Activated CD8-positive, alpha-beta T cell treated with anti-CD3 and anti-CD28 coated beads, Interleukin-2, amount 10 ng/mL, durations not matched to agents 7 days and 5 days (primary cell): ENCODE measurements at regions not wholly inside any gene's neighbourhood (a gene's known extent, or its start where the extent isn't known, plus 50 kb on each side); places are given as distances from the start of the nearest gene placed in this dataset.
"Not testable (repeated sequence)": the region's sequence is repeated elsewhere in the genome, so short reads cannot be mapped to it uniquely, and the experiment has no call there.

ENCODE experiments used
- ATAC-seq: fragments of 150-1000 bp; cut with Tn5 transposase; one replicate; pipeline ENCODE4 v1.10.0; 2021; ENCODE audit warnings: moderate library complexity
- CTCF ChIA-PET: fragments of 350-600 bp; sonication (Branson Sonifier 250); formaldehyde crosslinking; loops from one replicate; lab custom pipeline; 2021; ENCODE audit warnings: antibody characterized with exemption; lab: Charles Lee
- POLR2A ChIA-PET: fragments of 350-600 bp; sonication (Branson Sonifier 250); formaldehyde crosslinking; loops from one replicate; lab custom pipeline; 2021; ENCODE audit warnings: antibody characterized with exemption; lab: Charles Lee
- DNase-seq: peaks from one replicate; pipeline ENCODE4 v3.0.0-alpha.2; 2020
- H3K27ac Mint-ChIP-seq: one replicate; pipeline ENCODE4 v1.8.0; 2021; ENCODE audit warnings: mild to moderate bottlenecking, mixed read lengths
- H3K27me3 Mint-ChIP-seq: one replicate; pipeline ENCODE4 v1.8.0; 2021; ENCODE audit warnings: low read depth, mixed read lengths
- H3K36me3 Mint-ChIP-seq: one replicate; pipeline ENCODE4 v1.8.0; 2021; ENCODE audit warnings: low read depth, mixed read lengths
- H3K4me1 Mint-ChIP-seq: one replicate; pipeline ENCODE4 v1.8.0; 2021; ENCODE audit warnings: low read depth, mixed read lengths
- H3K4me3 Mint-ChIP-seq: one replicate; pipeline ENCODE4 v1.8.0; 2021; ENCODE audit warnings: mild to moderate bottlenecking, mixed read lengths
- H3K9me3 Mint-ChIP-seq: one replicate; pipeline ENCODE4 v1.8.0; 2022; ENCODE audit warnings: mixed read lengths; ENCODE audit not compliant: insufficient read depth

- DNase-seq, H3K27ac Mint-ChIP-seq, H3K9me3 Mint-ChIP-seq, H3K4me3 Mint-ChIP-seq, ATAC-seq, POLR2A ChIA-PET, CTCF ChIA-PET, H3K4me1 Mint-ChIP-seq, H3K27me3 Mint-ChIP-seq: not testable (repeated sequence)
- peaks cover 47% of the 10 kb centered on the region for H3K36me3 Mint-ChIP-seq
Observed at GRCh38 chr3:195969341-195969740, 61.0 kb upstream of the TNK2 start.

GRCh38 chr3:195968104-195968503 lies 59.8 kb upstream of the TNK2 start:
- ATAC-seq, DNase-seq, H3K27me3 Mint-ChIP-seq, H3K4me3 Mint-ChIP-seq, H3K9me3 Mint-ChIP-seq, CTCF ChIA-PET, H3K4me1 Mint-ChIP-seq, H3K27ac Mint-ChIP-seq, POLR2A ChIA-PET: not testable (repeated sequence)
- H3K36me3 Mint-ChIP-seq: peaks cover 43% of the 10 kb centered on the region

GRCh38 chr3:195967387-195967720 lies 59.0 kb upstream of the TNK2 start:
- ATAC-seq, POLR2A ChIA-PET, H3K27me3 Mint-ChIP-seq, H3K4me3 Mint-ChIP-seq, H3K4me1 Mint-ChIP-seq, H3K27ac Mint-ChIP-seq, CTCF ChIA-PET, H3K9me3 Mint-ChIP-seq, DNase-seq: not testable (repeated sequence)
- H3K36me3 Mint-ChIP-seq: peaks cover 50% of the 10 kb centered on the region

GRCh38 chr3:195966563-195967386 lies 58.4 kb upstream of the TNK2 start:
- H3K4me1 Mint-ChIP-seq, H3K27me3 Mint-ChIP-seq, H3K27ac Mint-ChIP-seq, CTCF ChIA-PET, DNase-seq, H3K9me3 Mint-ChIP-seq, ATAC-seq, POLR2A ChIA-PET, H3K4me3 Mint-ChIP-seq: not testable (repeated sequence)
- peaks cover 55% of the 10 kb centered on the region for H3K36me3 Mint-ChIP-seq

GRCh38 chr3:195965217-195965616 lies 56.9 kb upstream of the TNK2 start:
- H3K27ac Mint-ChIP-seq, CTCF ChIA-PET, H3K27me3 Mint-ChIP-seq, H3K4me1 Mint-ChIP-seq, H3K9me3 Mint-ChIP-seq, H3K4me3 Mint-ChIP-seq, POLR2A ChIA-PET, DNase-seq, ATAC-seq: not testable (repeated sequence)
- H3K36me3 Mint-ChIP-seq: peaks cover 57% of the 10 kb centered on the region

- H3K4me1 Mint-ChIP-seq, POLR2A ChIA-PET, H3K27me3 Mint-ChIP-seq, H3K4me3 Mint-ChIP-seq, DNase-seq, CTCF ChIA-PET, H3K9me3 Mint-ChIP-seq, ATAC-seq: not testable (repeated sequence)
- H3K27ac Mint-ChIP-seq: peak overlapping the region; percentile 20
- H3K36me3 Mint-ChIP-seq: peaks cover 55% of the 10 kb centered on the region
Observed at GRCh38 chr3:195964318-195965107, 56.2 kb upstream of the TNK2 start.

GRCh38 chr3:195962222-195962621 lies 53.9 kb upstream of the TNK2 start:
- POLR2A ChIA-PET, DNase-seq, H3K27me3 Mint-ChIP-seq, CTCF ChIA-PET, H3K4me3 Mint-ChIP-seq, ATAC-seq, H3K9me3 Mint-ChIP-seq, H3K27ac Mint-ChIP-seq: not testable (repeated sequence)
- Mint-ChIP-seq H3K36me3 (peaks cover 61% of the 10 kb centered on the region), H3K4me1 (peaks cover 17% of the 10 kb centered on the region)

- CTCF ChIA-PET: interaction anchor here (0.8 kb wide), 1 partner anchor 102 kb away, joined by 3 read pairs; no protein-coding TSS in a partner anchor
- Mint-ChIP-seq H3K4me1 (peaks cover 21% of the 10 kb centered on the region), H3K27ac (peak overlapping the region; percentile 15), H3K36me3 (peaks cover 64% of the 10 kb centered on the region)
- ATAC-seq: peak; percentile 14
- DNase-seq, POLR2A ChIA-PET, H3K27me3 Mint-ChIP-seq, H3K9me3 Mint-ChIP-seq, H3K4me3 Mint-ChIP-seq: not testable (repeated sequence)
Observed at GRCh38 chr3:195960971-195961775, 52.8 kb upstream of the TNK2 start.

- peaks cover 30% of the 10 kb centered on the region for H3K4me1 Mint-ChIP-seq
- H3K9me3 Mint-ChIP-seq: not testable (repeated sequence)
Observed at GRCh38 chr3:195960164-195960563, 51.8 kb upstream of the TNK2 start.

GRCh38 chr3:195959367-195960157 lies 51.2 kb upstream of the TNK2 start:
- H3K27ac Mint-ChIP-seq, POLR2A ChIA-PET, ATAC-seq, H3K4me3 Mint-ChIP-seq, DNase-seq, H3K27me3 Mint-ChIP-seq, H3K9me3 Mint-ChIP-seq, CTCF ChIA-PET: not testable (repeated sequence)
- Mint-ChIP-seq H3K36me3 (peaks cover 59% of the 10 kb centered on the region), H3K4me1 (peaks cover 31% of the 10 kb centered on the region)

More at GRCh38 chr3:195960164-195960563, 51.8 kb upstream of the TNK2 start:
- H3K27me3 Mint-ChIP-seq, H3K4me3 Mint-ChIP-seq, ATAC-seq, POLR2A ChIA-PET, CTCF ChIA-PET, DNase-seq, H3K27ac Mint-ChIP-seq: not testable (repeated sequence)
- peaks cover 64% of the 10 kb centered on the region for H3K36me3 Mint-ChIP-seq

GRCh38 chr3:195958736-195959135 lies 50.4 kb upstream of the TNK2 start:
- DNase-seq, CTCF ChIA-PET, H3K27ac Mint-ChIP-seq, POLR2A ChIA-PET, H3K4me3 Mint-ChIP-seq, ATAC-seq, H3K27me3 Mint-ChIP-seq, H3K9me3 Mint-ChIP-seq: not testable (repeated sequence)
- H3K4me1 Mint-ChIP-seq: peaks cover 33% of the 10 kb centered on the region
- peaks cover 55% of the 10 kb centered on the region for H3K36me3 Mint-ChIP-seq
